Spinal cord (tissue), 9 donors: ENCODE measurements at regions not wholly inside any gene's neighbourhood (a gene's known extent, or its start where the extent isn't known, plus 50 kb on each side); places are given as distances from the start of the nearest gene placed in this dataset.

Experiments used
- DNase-seq, 6 donors: peaks; one replicate each; pipeline versions ENCODE4 v3.0.0 to v3.0.0-alpha.2; 2013 to 2015; ENCODE audit warnings: low spot score in 6 of 6, low read depth in 4 of 6
- H3K27ac ChIP-seq: one replicate; pipeline ENCODE4 v1.5.1; 2013; ENCODE audit warnings: low read depth, low read length, control low read depth
- H3K27me3 ChIP-seq: one replicate; pipeline ENCODE4 v1.6.1; 2013; ENCODE audit warnings: low read length; ENCODE audit not compliant: control insufficient read depth, insufficient read depth
- H3K36me3 ChIP-seq: one replicate; pipeline ENCODE4 v1.6.1; 2013; ENCODE audit warnings: low read length; ENCODE audit not compliant: control insufficient read depth, insufficient read depth
- H3K4me1 ChIP-seq: one replicate; pipeline ENCODE4 v1.6.1; 2013; ENCODE audit warnings: low read length; ENCODE audit not compliant: control insufficient read depth, insufficient read depth
- H3K4me3 ChIP-seq: one replicate; pipeline ENCODE4 v1.5.1; 2013; ENCODE audit warnings: low read depth, low read length, control low read depth
- H3K9me3 ChIP-seq: one replicate; pipeline ENCODE4 v1.6.1; 2013; ENCODE audit warnings: low read length; ENCODE audit not compliant: control insufficient read depth, insufficient read depth
- WGBS: methylation state at CpG from one replicate; pipeline ENCODE4 v1.1.5; 2013; ENCODE audit warnings: missing lambda C conversion rate; ENCODE audit not compliant: insufficient coverage; 5-methylcytosine and 5-hydroxymethylcytosine counted together
- donor health status: healthy.

GRCh38 chr12:44961887-44962286 lies 85.8 kb upstream of the NELL2 start:
- Histone ChIP-seq H3K4me1 (no peaks in the 10 kb centered on the region), H3K27ac (no peak overlapping the region), H3K36me3 (no peaks in the 10 kb centered on the region), H3K4me3 (no peak overlapping the region), H3K9me3 (peaks cover 3% of the 10 kb centered on the region), H3K27me3 (no peaks in the 10 kb centered on the region)
- no peak for DNase-seq
- no CpG with 5 or more reads among the region's 3 CpGs for WGBS

GRCh38 chr12:44960856-44961255 lies 84.7 kb upstream of the NELL2 start:
- WGBS = 90% methylated on average over 3 of the region's 3 CpGs
- DNase-seq = no peak
- no peaks in the 10 kb centered on the region for H3K36me3 ChIP-seq
- H3K27ac ChIP-seq = no peak overlapping the region
- H3K4me1 ChIP-seq = no peaks in the 10 kb centered on the region
- peaks cover 3% of the 10 kb centered on the region for H3K9me3 ChIP-seq
- H3K27me3 ChIP-seq = no peaks in the 10 kb centered on the region
- H3K4me3 ChIP-seq = no peak overlapping the region

- Histone ChIP-seq H3K9me3 (peaks cover 3% of the 10 kb centered on the region), H3K4me3 (no peak overlapping the region), H3K36me3 (no peaks in the 10 kb centered on the region), H3K27me3 (no peaks in the 10 kb centered on the region), H3K27ac (no peak overlapping the region), H3K4me1 (no peaks in the 10 kb centered on the region)
- 93% methylated on average over 2 of the region's 3 CpGs for WGBS
- DNase-seq = no peak
These were observed 84.3 kb upstream of the NELL2 start for GRCh38 chr12:44960423-44960822.

DNA sequence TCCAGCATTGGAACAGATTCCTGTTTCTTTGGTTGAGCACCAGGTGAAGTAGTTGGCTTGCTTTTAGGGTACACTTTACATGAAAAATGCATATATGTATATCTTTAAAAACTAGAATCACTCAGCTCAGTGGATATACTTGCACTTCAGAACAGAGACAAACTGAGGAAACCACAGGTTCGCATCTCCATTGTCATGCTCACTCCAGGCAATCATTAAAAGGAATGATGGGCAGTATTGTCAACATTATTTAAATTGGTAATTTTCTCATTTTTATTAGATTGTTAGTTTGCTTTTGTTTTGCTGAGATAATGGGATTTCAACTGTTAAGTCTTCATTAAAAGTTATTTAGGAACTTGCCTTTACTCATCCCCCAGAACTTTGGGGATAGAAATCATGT lies 71.0 kb upstream of the NELL2 start:
- H3K4me1 ChIP-seq = no peaks in the 10 kb centered on the region
- no peak for DNase-seq
- no CpG with 5 or more reads among the region's 1 CpG for WGBS
- H3K27me3 ChIP-seq = no peaks in the 10 kb centered on the region
- H3K36me3 ChIP-seq = no peaks in the 10 kb centered on the region
- no peaks in the 10 kb centered on the region for H3K9me3 ChIP-seq
- H3K27ac ChIP-seq = no peak overlapping the region
- H3K4me3 ChIP-seq = no peak overlapping the region

- H3K4me1 ChIP-seq = no peaks in the 10 kb centered on the region
- no peaks in the 10 kb centered on the region for H3K9me3 ChIP-seq
- H3K4me3 ChIP-seq = no peak overlapping the region
- H3K36me3 ChIP-seq = no peaks in the 10 kb centered on the region
- WGBS = no CpG with 5 or more reads among the region's 5 CpGs
- H3K27me3 ChIP-seq = no peaks in the 10 kb centered on the region
- no peak overlapping the region for H3K27ac ChIP-seq
- DNase-seq = no peak
These were observed 66.6 kb upstream of the NELL2 start for GRCh38 chr12:44942714-44943113.

GRCh38 chr12:44930972-44931600 lies 55.0 kb upstream of the NELL2 start:
- WGBS = no CpG with 5 or more reads among the region's 4 CpGs
- H3K4me3 ChIP-seq = no peak overlapping the region
- H3K27me3 ChIP-seq = no peaks in the 10 kb centered on the region
- H3K4me1 ChIP-seq = no peaks in the 10 kb centered on the region
- peak; percentile 24 to 95 (median 58) for DNase-seq
- no peaks in the 10 kb centered on the region for H3K36me3 ChIP-seq
- H3K9me3 ChIP-seq = no peaks in the 10 kb centered on the region
- no peak overlapping the region for H3K27ac ChIP-seq

DNA sequence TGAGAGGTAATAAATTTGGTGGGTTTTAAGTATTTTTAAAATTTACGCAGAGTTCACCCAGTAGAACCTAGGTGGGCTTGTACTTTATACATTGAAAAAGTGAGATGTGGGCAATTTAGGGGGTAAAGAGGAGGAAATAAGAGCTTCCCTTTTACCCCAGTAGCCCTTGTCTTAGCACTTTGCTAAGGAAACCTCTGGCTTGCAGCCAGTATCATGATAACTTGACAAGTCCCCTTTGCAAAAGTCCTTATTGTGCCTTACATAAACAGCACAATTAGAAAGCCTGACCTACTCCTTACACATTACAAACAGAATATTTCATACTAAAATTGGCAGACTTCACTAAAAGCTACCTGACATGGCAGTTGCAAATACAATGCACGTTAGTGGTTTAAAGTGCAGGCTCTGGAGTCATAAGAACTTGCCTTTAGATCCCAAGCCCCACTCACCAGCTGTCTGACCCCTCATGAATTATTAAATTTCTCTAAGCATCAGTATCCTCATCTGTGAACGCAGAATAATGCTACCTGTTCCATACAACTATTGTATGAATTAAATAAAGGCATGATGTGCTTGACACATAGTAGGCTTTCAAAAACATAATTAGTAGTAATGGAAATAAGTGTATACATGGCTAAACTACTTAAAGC lies 53.2 kb upstream of the NELL2 start:
- Histone ChIP-seq H3K27me3 (no peaks in the 10 kb centered on the region), H3K27ac (no peak overlapping the region), H3K9me3 (no peaks in the 10 kb centered on the region), H3K4me1 (no peaks in the 10 kb centered on the region), H3K4me3 (no peak overlapping the region), H3K36me3 (no peaks in the 10 kb centered on the region)
- peak in 1 of 6 donors; percentile 24 for DNase-seq
- WGBS = no CpG with 5 or more reads among the region's 3 CpGs
